Calu3 (cell line): ENCODE measurements at regions not wholly inside any gene's neighbourhood (a gene's known extent, or its start where the extent isn't known, plus 50 kb on each side); places are given as distances from the start of the nearest gene placed in this dataset.
"Not testable (repeated sequence)": the region's sequence is repeated elsewhere in the genome, so short reads cannot be mapped to it uniquely, and the experiment has no call there.

Experiments
- BruUV-seq: library from RNA; stranded (reverse); fragments of 400-500 nt; replicated peaks from 2 replicates; lab custom pipeline; 2021; lab: Mats Ljungman, UMichigan
- CTCF ChIA-PET: fragments of 300-600 bp; sonication (Branson Sonifier 250); formaldehyde crosslinking; loops from one replicate; lab custom pipeline; 2022; ENCODE audit warnings: antibody characterized with exemption; lab: Charles Lee
- DNase-seq: peaks from one replicate; pipeline ENCODE4 v3.0.0; 2022
- H3K27ac Mint-ChIP-seq: one replicate; pipeline ENCODE4 v1.8.0; 2022; ENCODE audit warnings: mixed read lengths; ENCODE audit not compliant: unreplicated experiment
- H3K27me3 Mint-ChIP-seq: one replicate; pipeline ENCODE4 v1.8.0; 2022; ENCODE audit warnings: mixed read lengths; ENCODE audit not compliant: unreplicated experiment
- H3K36me3 Mint-ChIP-seq: one replicate; pipeline ENCODE4 v1.8.0; 2022; ENCODE audit warnings: mild to moderate bottlenecking, moderate library complexity, mixed read lengths; ENCODE audit not compliant: insufficient read depth, unreplicated experiment
- H3K4me1 Mint-ChIP-seq: one replicate; pipeline ENCODE4 v1.8.0; 2022; ENCODE audit warnings: mild to moderate bottlenecking, low read depth, mixed read lengths; ENCODE audit not compliant: unreplicated experiment
- H3K4me3 Mint-ChIP-seq: one replicate; pipeline ENCODE4 v1.8.0; 2022; ENCODE audit warnings: mild to moderate bottlenecking, low read depth, moderate library complexity, mixed read lengths; ENCODE audit not compliant: unreplicated experiment
- H3K9me3 Mint-ChIP-seq: one replicate; pipeline ENCODE4 v1.8.0; 2022; ENCODE audit warnings: low read depth, mixed read lengths; ENCODE audit not compliant: unreplicated experiment
- intact Hi-C: fragments of 100-400 bp; cut with micrococcal nuclease; formaldehyde crosslinking; loops from one replicate; pipeline ENCODE4 v1.10.0; 2022; ENCODE audit not compliant: unreplicated experiment
- TF ChIP-seq, protein P1 (sequence below): fragments of 200-600 bp; IDR thresholded peaks from one replicate; pipeline ENCODE4 v1.8.0; 2022; ENCODE audit warnings: antibody characterized with exemption; ENCODE audit not compliant: unreplicated experiment

DNA sequence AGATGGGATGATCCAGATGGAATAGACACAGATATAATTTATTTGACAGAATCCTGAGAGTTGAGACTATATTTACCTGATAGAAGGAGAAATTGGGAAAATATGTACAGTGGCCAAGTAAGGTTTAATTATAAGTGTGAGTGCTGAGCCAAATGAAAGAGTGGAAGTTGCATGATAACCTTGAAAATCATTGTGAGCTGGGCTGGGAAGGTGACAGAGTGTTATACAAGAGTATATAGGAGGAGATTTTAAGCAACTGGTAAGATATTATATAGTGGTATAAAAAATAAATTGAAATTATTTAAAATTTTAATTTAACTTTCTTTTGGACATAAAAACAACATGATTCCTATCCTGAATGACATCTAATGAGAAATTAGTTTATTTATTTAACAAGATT lies 340.8 kb downstream of the NUP35 start:
- CTCF ChIA-PET, result no interaction called here
- no peak overlapping the region for H3K27ac Mint-ChIP-seq
- no peaks in the 10 kb centered on the region for H3K4me1 Mint-ChIP-seq
- intact Hi-C loops, result no loop called here
- no TSS peak for BruUV-seq
- no peaks in the 10 kb centered on the region for H3K9me3 Mint-ChIP-seq
- no peaks in the 10 kb centered on the region for H3K27me3 Mint-ChIP-seq
- no peak for DNase-seq
- H3K4me3 Mint-ChIP-seq, result no peak overlapping the region
- TF ChIP-seq, protein P1, sequence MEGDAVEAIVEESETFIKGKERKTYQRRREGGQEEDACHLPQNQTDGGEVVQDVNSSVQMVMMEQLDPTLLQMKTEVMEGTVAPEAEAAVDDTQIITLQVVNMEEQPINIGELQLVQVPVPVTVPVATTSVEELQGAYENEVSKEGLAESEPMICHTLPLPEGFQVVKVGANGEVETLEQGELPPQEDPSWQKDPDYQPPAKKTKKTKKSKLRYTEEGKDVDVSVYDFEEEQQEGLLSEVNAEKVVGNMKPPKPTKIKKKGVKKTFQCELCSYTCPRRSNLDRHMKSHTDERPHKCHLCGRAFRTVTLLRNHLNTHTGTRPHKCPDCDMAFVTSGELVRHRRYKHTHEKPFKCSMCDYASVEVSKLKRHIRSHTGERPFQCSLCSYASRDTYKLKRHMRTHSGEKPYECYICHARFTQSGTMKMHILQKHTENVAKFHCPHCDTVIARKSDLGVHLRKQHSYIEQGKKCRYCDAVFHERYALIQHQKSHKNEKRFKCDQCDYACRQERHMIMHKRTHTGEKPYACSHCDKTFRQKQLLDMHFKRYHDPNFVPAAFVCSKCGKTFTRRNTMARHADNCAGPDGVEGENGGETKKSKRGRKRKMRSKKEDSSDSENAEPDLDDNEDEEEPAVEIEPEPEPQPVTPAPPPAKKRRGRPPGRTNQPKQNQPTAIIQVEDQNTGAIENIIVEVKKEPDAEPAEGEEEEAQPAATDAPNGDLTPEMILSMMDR, result no peak
- H3K36me3 Mint-ChIP-seq, result no peaks in the 10 kb centered on the region

DNA sequence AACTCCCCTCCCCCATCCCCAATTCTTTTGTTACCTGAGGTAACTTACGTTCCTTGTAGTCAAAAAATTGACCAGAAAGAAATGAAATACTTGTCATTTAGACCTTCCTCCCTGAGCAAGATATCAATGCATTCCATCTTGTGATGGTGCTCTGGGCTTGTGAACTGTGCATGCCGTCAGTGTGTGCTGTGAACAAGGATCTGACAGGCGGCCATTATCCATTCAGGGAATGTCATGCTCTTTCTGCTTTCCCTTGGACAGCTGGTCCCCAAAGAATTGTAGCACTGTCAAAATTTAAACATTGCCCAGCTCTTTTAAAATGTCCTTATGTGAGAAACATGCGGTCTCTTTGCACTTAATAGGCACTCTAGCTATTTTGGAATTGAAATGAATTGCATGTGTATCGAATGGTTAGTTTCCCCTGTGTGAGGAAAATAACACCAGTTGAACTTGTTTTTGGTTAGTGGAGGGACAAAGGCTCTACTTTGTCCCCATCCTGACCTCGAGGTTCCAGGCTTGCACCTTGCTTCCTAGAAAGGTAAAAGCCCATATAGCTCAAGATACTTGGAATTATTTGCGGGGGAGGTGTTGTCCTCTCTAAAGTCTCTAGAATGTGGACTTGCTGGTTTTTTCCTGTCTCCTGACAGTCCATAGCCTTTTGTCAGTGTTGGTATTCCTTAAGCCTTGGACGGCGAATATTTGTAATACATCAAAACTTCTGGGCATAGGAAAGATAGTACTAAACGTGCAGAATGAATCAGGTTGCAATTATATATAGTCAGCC lies 350.9 kb downstream of the NUP35 start:
- no TSS peak for BruUV-seq
- TF ChIP-seq, protein P1, result no peak
- no peak for DNase-seq
- intact Hi-C loops, result no loop called here
- H3K9me3 Mint-ChIP-seq, result peaks cover 4% of the 10 kb centered on the region
- CTCF ChIA-PET, result no interaction called here
- no peaks in the 10 kb centered on the region for H3K4me1 Mint-ChIP-seq
- H3K4me3 Mint-ChIP-seq, result no peak overlapping the region
- H3K27ac Mint-ChIP-seq, result no peak overlapping the region
- H3K27me3 Mint-ChIP-seq, result no peaks in the 10 kb centered on the region
- no peaks in the 10 kb centered on the region for H3K36me3 Mint-ChIP-seq

DNA sequence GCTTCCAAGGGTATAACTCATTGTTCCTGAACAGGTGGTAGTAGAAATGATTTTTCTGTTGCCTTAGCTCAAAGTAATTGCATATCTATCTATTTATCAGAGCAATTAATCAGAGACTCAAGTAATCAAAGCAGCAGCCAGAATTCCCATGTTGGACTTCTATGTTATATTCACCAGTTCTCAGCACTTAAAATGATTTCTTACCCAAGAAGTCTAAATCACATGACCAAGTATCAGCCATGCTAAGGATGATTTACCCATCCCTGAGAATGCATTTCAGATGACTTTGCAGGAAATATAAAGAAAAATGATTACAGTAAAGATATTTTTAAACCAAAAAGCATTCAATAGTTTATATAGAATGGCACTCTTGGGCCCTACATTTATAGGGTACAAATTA lies 352.2 kb downstream of the NUP35 start:
- Mint-ChIP-seq H3K4me3 (no peak overlapping the region), H3K27ac (no peak overlapping the region), H3K36me3 (no peaks in the 10 kb centered on the region), H3K9me3 (no peaks in the 10 kb centered on the region), H3K27me3 (no peaks in the 10 kb centered on the region), H3K4me1 (no peaks in the 10 kb centered on the region)
- TF ChIP-seq, protein P1, result no peak
- no TSS peak for BruUV-seq
- CTCF ChIA-PET, result no interaction called here
- intact Hi-C loops, result no loop called here
- DNase-seq, result no peak

DNA sequence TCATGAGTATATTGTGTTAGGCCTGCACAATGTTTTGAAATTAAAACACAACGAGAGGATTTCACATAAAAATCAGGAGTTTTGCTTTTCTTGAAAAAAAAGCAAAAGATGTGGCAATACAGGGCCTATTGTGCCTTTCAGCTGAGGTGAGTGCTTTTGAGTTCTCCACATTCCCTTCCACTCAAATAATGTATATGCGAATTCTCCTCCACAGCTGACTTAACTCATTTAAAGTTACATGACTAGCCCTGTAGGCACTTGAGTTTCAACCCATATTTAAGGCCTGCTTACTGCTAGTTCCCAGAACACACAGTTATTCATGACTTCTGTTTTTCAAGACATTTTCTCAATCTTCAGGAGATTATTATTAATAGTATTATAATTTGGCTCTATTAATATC lies 353.1 kb downstream of the NUP35 start:
- TF ChIP-seq, protein P1, result no peak
- no peaks in the 10 kb centered on the region for H3K4me1 Mint-ChIP-seq
- H3K36me3 Mint-ChIP-seq, result no peaks in the 10 kb centered on the region
- intact Hi-C loops, result no loop called here
- no peaks in the 10 kb centered on the region for H3K9me3 Mint-ChIP-seq
- H3K27ac Mint-ChIP-seq, result no peak overlapping the region
- CTCF ChIA-PET, result no interaction called here
- H3K27me3 Mint-ChIP-seq, result no peaks in the 10 kb centered on the region
- no TSS peak for BruUV-seq
- DNase-seq, result no peak
- no peak overlapping the region for H3K4me3 Mint-ChIP-seq

DNA sequence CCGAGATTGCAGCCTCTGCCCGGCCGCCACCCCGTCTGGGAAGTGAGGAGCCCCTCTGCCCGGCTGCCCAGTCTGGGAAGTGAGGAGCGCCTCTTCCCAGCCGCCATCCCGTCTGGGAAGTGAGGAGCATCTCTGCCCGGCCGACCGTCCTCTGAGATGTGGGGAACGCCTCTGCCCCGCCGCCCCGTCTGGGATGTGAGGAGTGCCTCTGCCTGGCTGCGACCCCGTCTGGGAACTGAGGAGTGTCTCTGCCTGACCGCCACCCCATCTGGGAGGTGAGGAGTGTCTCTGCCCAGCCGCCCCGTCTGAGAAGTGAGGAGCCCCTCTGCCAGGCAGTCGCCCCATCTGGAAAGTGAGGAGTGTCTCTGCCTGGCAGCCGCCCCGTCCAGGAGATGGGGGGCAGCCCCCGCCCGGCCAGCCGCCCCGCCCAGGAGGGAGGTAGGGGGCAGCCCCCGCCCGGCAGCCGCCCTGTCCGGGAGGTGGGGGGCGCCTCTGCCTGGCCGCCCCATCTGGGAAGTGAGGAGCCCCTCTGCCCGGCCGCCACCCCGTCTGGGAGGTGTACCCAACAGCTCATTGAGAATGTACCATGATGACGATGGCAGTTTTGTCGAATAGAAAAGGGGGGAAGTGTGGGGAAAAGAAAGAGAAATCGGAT lies 354.8 kb downstream of the NUP35 start:
- H3K27me3 Mint-ChIP-seq, DNase-seq, H3K4me1 Mint-ChIP-seq, intact Hi-C loops, H3K27ac Mint-ChIP-seq, BruUV-seq, CTCF ChIA-PET, H3K9me3 Mint-ChIP-seq, H3K4me3 Mint-ChIP-seq, H3K36me3 Mint-ChIP-seq: not testable (repeated sequence)
